ENCODE measurements at regions not wholly inside any gene's neighbourhood (a gene's known extent, or its start where the extent isn't known, plus 50 kb on each side); places are given as distances from the start of the nearest gene placed in this dataset.

DNA sequence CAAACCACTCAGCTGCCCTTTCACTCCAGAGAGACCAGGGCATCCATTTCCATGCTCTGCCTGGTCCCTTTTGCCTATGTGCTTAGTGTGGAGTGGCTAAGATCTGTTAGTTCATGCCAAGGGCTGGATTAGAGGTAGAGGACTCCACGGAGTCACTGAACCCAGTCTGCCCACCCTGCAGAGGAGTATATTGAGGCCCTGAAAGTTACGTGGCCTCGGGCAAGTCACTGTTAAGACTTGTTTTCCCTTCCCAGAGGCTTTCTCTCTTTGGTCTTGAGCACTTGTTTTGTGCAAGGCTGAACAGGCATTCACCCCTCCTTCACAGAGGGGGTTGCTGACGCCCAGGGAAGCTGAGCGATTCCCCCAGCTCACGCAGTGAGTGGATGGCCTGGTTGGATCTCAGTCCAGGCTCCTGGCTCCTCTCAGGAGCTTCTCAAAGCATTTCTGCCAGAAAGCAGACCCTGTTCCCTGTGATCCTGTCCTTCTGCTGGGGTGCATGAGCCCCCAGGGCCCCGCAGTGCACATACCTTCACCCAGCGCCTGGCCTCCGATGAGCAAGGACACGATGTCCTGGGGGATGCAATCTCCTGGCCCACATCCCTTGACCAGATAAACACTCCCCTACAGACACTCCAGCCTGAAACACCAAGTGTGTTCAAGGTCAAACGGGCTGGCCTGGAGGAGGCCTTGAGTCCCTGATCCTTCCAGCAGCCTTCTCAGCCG lies 153.4 kb upstream of the GSE1 start:
- no peaks in the 10 kb centered on the region for H3K9me3 Mint-ChIP-seq (ENCODE audit: low read depth)
- ATAC-seq (no peak), DNase-seq (no peak)
- ChIA-PET CTCF (no interaction called here), POLR2A (no interaction called here)
- H3K27me3 Mint-ChIP-seq, result peaks cover 8% of the 10 kb centered on the region
- no peak overlapping the region for H3K4me3 Mint-ChIP-seq
- intact Hi-C loops (cut with DNase I, micrococcal nuclease), result loop anchor here in 1 of 2 experiments (10.0 kb wide), 1 partner anchor 65 kb away; no protein-coding TSS in a partner anchor
- H3K27ac Mint-ChIP-seq, result no peak overlapping the region
- no peaks in the 10 kb centered on the region for H3K36me3 Mint-ChIP-seq (ENCODE audit: low read depth)
- peaks cover 5% of the 10 kb centered on the region for H3K4me1 Mint-ChIP-seq

DNA sequence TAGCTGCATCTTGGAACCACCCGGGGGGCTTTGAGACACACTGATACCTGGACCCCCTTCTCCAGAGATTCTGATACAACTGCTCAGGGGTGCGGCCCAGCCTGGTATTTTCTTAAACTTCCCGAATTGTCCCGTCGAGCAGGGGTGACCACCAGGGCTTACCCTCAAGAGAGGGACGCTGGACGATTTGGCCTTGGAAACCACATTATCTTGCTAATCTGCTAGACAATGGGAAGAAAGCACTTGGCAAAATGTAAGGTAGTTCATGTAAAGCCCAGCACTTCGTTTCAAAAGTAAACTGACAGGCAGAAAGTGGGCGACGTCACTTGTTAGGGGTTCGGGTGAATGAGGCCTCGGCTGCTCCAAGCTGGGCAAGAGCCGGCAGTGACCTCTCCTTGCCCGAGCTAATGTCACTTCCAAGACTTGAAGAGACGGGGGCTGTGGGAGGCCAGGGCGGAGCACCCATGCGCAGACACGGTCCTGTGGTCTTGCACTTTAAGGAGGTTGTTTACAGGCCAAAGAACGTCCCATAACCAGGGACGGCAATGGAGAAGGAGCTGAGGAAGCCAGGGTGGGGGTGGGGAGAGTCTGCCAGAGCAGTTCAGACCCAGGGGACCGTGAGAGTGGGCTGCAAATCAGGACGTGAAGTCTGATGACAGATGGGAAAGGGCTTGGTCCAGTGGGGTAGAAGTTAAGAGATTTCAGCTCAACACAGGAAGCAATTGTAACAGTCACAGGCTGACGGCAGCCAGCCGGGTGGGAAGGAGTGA lies 152.7 kb upstream of the GSE1 start:
- no peaks in the 10 kb centered on the region for H3K36me3 Mint-ChIP-seq (ENCODE audit: low read depth)
- DNase-seq (no peak), ATAC-seq (no peak)
- ChIA-PET POLR2A (no interaction called here), CTCF (interaction anchor here (0.7 to 1.5 kb wide), 2 partner anchors 44 to 151 kb away, joined by 4 to 6 read pairs; no protein-coding TSS in a partner anchor)
- H3K27me3 Mint-ChIP-seq, result peaks cover 10% of the 10 kb centered on the region
- intact Hi-C loops (cut with DNase I, micrococcal nuclease), result loop anchor here in 1 of 2 experiments (10.0 kb wide), 1 partner anchor 64 kb away; no protein-coding TSS in a partner anchor
- no peaks in the 10 kb centered on the region for H3K9me3 Mint-ChIP-seq (ENCODE audit: low read depth)
- no peak overlapping the region for H3K27ac Mint-ChIP-seq
- H3K4me3 Mint-ChIP-seq, result no peak overlapping the region
- H3K4me1 Mint-ChIP-seq, result peaks cover 5% of the 10 kb centered on the region

DNA sequence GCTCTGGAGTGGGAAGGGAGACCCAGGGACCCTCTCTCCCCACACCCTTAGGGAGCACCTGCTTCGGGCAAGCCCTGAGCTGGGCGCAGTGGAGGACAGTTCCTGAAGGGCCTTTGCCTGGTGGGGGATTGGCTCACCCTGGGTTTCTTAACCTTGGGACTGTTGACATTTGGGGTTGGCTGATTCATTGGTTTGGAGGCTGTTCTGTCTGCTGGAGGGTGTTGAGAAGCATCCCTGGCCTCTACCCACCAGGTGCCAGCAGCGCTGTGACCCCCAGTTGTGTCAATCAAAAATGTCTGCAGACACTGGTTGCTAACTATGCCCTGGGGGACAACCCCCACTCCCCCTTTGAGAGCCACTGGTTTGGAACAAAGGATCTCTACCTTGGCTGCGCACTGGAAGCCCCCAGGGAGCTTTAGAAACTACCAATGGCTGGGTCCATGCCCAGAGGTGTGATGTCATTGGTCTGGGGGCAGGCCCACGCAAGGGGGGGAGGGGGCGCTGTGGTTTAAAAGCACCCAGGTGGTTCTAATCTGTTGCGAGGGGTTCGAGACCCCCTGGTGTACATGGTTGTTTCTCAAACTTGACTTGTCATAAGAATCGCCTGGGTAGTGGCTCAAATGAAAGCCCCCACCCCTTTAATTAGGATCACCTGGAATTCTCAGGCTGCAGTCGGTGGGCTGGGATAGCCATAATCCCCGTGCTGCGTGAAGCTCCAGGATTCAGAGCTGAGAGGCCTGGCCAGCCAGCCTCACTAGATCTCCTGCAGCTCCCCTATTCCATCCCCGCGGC lies 151.9 kb upstream of the GSE1 start:
- Mint-ChIP-seq H3K36me3 (ENCODE audit: low read depth) (no peaks in the 10 kb centered on the region), H3K9me3 (ENCODE audit: low read depth) (no peaks in the 10 kb centered on the region), H3K4me1 (peaks cover 5% of the 10 kb centered on the region), H3K27me3 (peaks cover 12% of the 10 kb centered on the region), H3K27ac (no peak overlapping the region), H3K4me3 (no peak overlapping the region)
- ATAC-seq (no peak), DNase-seq (no peak)
- intact Hi-C loops (cut with DNase I, micrococcal nuclease), result loop anchor here in 1 of 2 experiments (10.0 kb wide), 1 partner anchor 64 kb away; no protein-coding TSS in a partner anchor
- CTCF ChIA-PET, result interaction anchor here (0.6 to 1.5 kb wide), 4 partner anchors 45 to 207 kb away, joined by 3 to 6 read pairs (median 4); no protein-coding TSS in a partner anchor
- POLR2A ChIA-PET, result no interaction called here

DNA sequence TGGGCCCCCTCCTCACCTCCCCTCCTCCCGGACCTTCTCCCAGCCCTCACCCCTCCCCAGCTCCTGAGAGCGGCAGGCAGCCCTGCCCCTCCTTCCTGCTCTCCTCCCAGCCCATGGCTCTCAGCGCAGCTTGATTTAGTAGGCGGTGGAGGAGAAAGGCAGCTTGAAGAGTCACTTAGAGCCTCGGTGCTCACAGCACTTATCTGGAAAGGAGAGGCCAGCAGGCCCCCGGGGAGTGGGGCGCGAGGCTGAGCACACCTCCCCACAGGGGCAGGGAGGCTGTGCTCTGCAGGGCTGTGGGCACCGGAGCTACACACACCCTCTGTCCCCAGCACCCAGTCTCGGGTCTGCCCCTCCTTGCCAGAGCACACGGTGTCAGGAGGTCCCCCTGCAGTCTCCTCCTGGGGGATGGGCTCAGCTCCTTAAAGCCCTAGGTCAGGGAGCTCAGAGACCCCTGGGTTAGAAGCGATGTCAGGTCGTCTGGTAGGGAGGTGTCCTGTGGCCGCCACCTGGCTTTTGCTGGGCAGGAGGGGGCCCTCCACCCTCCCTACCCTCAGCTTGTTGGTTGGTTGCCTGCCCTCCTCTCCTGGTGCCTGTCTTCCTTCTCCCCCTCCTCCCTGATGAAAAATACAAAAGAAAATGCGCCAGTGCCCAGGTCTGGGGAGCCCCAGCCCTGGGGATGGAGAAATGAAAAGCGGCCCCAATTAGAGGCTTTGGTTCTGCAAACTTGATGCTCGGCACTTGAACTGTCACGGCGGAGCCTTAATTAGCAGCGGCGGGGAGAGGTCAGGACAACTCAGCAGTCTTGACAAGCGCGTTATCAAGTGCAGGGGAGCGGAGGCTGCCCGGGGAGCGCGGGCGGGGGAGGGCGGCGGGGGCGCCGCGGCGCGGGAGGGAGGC lies 151.1 kb upstream of the GSE1 start:
- Mint-ChIP-seq H3K27me3 (peaks cover 12% of the 10 kb centered on the region), H3K27ac (no peak overlapping the region), H3K4me1 (peaks cover 5% of the 10 kb centered on the region), H3K9me3 (ENCODE audit: low read depth) (no peaks in the 10 kb centered on the region), H3K4me3 (peak overlapping the region; percentile 43), H3K36me3 (ENCODE audit: low read depth) (no peaks in the 10 kb centered on the region)
- peak; percentile 37 for DNase-seq
- ChIA-PET CTCF (interaction anchor here (0.5 to 1.5 kb wide), 4 partner anchors 10 to 206 kb away, joined by 3 to 6 read pairs (median 3); no protein-coding TSS in a partner anchor), POLR2A (no interaction called here)
- peak; percentile 50 for ATAC-seq
- intact Hi-C loops (cut with DNase I, micrococcal nuclease), result loop anchor here in 1 of 2 experiments (10.0 kb wide), 1 partner anchor 63 kb away; no protein-coding TSS in a partner anchor

DNA sequence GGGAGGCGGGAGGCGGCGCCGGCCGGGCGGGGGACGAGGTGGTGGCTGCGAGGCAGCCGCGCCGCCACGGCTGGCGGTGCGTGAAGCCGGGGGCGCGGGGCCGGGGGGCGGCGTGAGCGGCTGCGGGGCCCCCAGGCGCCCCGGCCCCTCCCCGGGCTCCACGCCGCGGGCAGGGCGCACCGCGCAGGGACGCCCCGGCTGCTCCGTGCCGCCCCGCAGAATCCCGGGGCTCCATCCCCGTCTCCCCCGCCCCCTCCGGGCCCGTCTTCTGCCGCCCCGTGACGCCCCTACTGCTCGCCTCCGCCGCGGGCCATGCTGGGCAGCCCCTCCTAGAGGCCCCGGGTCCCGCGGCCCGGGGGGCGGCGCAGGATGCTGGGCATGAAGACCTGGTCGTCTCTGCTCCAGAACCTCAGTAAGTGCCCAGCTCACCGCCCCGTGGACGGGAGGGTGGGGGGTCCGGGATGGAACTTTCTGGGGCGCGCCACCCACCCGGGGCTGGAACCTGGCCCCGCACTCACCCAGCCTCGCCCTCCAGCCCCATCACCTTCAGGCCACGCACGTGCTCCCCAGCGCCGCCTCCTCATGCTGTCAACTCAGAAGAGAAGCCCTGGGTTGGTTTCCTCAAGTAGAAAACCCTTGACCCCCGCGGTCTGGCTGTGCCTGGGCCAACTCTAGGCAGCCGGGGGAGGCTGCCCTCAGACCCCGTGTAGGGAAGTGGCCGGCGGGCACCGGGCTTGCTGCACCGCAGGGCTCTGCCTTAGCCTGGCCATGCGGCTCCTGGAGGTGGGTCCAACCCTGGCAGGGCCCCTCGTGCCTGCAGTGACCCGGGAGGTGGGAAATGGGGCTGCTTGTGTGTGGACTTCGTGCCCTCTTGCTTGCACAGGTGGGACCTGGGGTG lies 150.2 kb upstream of the GSE1 start:
- POLR2A ChIA-PET, result no interaction called here
- Mint-ChIP-seq H3K4me1 (peaks cover 5% of the 10 kb centered on the region), H3K36me3 (ENCODE audit: low read depth) (no peaks in the 10 kb centered on the region), H3K27ac (no peak overlapping the region), H3K27me3 (peaks cover 12% of the 10 kb centered on the region), H3K9me3 (ENCODE audit: low read depth) (no peaks in the 10 kb centered on the region), H3K4me3 (peak overlapping the region; percentile 43)
- ATAC-seq (peak; percentile 19), DNase-seq (no peak)
- CTCF ChIA-PET, result no interaction called here
- intact Hi-C loops (cut with DNase I, micrococcal nuclease), result loop anchor here in 1 of 2 experiments (10.0 kb wide), 1 partner anchor 62 kb away; no protein-coding TSS in a partner anchor

DNA sequence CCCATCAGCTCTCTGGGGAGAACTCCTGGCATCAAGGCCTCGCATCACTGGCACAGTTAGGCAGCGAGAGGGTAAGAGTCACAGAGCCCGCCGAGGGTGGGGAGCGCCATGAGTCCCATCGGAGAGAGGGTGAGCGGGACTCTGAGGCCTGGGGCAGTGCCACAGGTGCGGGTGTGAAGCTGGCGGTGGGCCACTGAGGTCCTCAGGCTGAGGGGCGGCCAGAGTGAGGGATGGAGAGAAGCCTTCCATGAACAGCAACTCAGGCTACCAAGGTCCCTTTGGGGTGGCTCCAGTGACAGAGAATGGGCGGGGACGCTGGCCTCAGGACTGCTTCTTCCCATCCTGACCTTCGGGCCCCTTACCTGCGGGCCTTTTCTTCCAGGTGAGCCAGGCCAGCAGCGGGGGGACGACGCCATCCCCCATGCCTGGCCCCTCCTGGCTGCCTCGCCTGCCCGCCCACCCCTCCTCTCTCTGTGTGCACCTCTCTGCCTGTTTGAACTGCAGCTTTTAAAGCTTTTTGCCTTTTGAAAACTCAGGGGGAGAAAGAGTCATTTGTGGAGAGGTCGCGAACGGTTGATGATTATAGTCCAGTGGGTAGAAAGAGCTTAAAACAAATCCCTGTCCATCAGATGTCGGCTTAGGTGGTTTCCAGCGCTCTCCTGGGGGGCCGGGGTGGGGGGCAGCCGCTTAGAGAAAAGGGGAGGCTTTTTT lies 149.3 kb upstream of the GSE1 start:
- intact Hi-C loops (cut with DNase I, micrococcal nuclease), result loop anchor here in 1 of 2 experiments (10.0 kb wide), 1 partner anchor 61 kb away; no protein-coding TSS in a partner anchor
- Mint-ChIP-seq H3K27me3 (peaks cover 12% of the 10 kb centered on the region), H3K36me3 (ENCODE audit: low read depth) (no peaks in the 10 kb centered on the region), H3K9me3 (ENCODE audit: low read depth) (no peaks in the 10 kb centered on the region), H3K4me1 (peaks cover 5% of the 10 kb centered on the region), H3K27ac (no peak overlapping the region), H3K4me3 (no peak overlapping the region)
- POLR2A ChIA-PET, result no interaction called here
- no peak for DNase-seq
- CTCF ChIA-PET, result no interaction called here
- ATAC-seq, result no peak

DNA sequence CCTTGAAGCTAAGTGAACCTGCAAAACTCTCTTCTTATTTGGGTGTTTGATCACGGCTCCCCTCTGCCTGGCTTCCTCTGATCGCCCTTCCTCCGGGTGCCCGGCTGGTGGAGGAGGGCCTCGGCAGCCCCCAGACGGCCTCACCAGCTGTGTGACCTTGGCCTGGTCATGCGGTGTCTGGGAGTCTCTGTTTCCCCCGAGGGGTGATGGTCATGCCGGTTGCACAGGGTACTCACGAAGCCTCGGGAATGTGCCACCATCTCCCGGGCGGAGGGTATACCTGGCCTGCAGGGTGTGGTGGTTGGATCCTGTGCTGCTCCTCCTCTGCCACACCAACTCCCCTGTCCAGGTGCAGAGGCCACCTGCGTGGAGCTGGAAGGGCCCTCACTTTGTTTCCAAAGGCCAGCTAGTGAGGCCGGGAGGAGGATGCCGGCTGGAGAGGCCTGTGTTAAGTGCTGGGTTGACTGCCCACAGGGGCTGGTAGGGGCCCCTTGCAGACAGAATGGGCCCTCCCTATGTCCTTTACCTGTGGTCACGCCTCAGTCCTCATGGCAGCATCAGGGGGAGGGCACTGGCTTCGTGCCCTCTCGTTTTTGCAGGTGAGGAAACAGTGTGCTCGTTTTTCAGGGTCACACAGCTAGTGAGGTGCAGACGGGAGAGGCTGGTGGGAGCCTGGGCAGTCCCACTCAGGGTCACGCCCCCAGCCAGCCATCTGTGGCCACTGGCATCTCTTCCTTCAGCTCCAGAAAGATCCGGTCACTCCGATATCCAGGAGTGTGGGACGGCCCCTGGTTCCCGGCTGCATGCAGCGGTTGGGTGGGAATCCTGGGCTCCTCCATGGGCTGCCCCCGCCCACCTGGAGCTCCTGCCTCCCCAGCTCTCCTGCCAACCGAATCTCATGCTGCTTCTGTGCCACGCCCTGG lies 148.5 kb upstream of the GSE1 start:
- ChIA-PET CTCF (interaction anchor here (0.6 kb wide), 1 partner anchor 31 kb away, joined by 3 read pairs; no protein-coding TSS in a partner anchor), POLR2A (no interaction called here)
- no peak for DNase-seq
- H3K4me1 Mint-ChIP-seq, result peaks cover 5% of the 10 kb centered on the region
- no peaks in the 10 kb centered on the region for H3K36me3 Mint-ChIP-seq (ENCODE audit: low read depth)
- no peaks in the 10 kb centered on the region for H3K9me3 Mint-ChIP-seq (ENCODE audit: low read depth)
- no peak for ATAC-seq
- no peak overlapping the region for H3K4me3 Mint-ChIP-seq
- peaks cover 12% of the 10 kb centered on the region for H3K27me3 Mint-ChIP-seq
- intact Hi-C loops (cut with DNase I, micrococcal nuclease), result loop anchor here in 1 of 2 experiments (10.0 kb wide), 1 partner anchor 60 kb away; no protein-coding TSS in a partner anchor
- no peak overlapping the region for H3K27ac Mint-ChIP-seq

DNA sequence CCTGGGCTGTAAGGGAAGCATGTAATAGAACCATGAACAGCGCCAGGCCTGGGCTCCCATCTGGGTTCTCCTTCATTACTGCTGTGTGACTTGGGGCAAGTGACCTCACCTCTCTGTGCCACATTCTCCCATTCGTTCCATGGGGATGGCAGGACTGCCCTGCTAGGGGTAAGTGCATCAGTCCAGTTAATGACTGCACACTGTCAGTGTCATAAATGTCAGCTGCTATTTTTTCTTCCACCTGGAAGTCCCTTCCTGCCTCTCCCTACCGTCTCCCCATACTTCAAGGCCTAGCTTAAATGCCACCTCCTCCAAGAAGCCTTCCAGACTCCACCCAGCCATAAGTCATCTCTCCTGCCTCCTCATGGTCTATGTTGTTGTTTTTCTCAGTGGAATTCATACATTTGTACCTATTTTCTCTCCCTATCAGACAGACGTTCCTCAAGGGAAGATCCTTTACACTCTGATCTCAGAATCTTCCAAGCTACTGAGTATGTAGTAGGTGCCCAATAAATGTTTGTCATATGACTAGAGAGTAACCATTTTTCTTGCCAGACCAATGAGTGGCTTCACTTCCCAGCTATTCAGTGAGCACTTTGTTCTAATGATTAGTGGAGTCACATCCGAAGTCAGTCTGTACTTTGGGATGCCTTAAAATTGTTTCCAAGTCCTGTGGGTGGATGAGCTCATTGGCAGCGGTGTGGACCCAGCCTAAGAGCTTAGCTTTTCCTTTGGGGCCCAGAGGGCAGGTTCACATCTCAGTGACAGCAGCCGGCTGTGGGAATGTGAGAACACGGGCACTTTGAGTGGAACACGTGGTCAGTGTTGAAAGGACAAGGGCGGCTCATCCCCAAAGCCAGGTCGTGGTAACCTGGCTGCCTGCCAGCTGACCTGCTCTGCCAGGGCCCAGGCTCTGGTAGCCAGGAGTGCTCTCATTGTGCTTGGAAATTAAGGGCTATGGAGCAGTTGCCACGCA lies 147.5 kb upstream of the GSE1 start:
- H3K4me1 Mint-ChIP-seq, result peaks cover 5% of the 10 kb centered on the region
- intact Hi-C loops (cut with DNase I, micrococcal nuclease), result loop anchor here in 1 of 2 experiments (10.0 kb wide), 1 partner anchor 59 kb away; no protein-coding TSS in a partner anchor
- CTCF ChIA-PET, result interaction anchor here (0.6 to 2.3 kb wide), 4 partner anchors 32 to 150 kb away, joined by 3 to 8 read pairs (median 3); no protein-coding TSS in a partner anchor

More for the DNA sequence above, 147.5 kb upstream of the GSE1 start:
- no peak overlapping the region for H3K4me3 Mint-ChIP-seq
- ATAC-seq (no peak), DNase-seq (no peak)
- H3K27me3 Mint-ChIP-seq, result peaks cover 12% of the 10 kb centered on the region
- no peak overlapping the region for H3K27ac Mint-ChIP-seq
- POLR2A ChIA-PET, result no interaction called here
- no peaks in the 10 kb centered on the region for H3K9me3 Mint-ChIP-seq (ENCODE audit: low read depth)
- H3K36me3 Mint-ChIP-seq (ENCODE audit: low read depth), result no peaks in the 10 kb centered on the region
